ENCODE measurements at regions not wholly inside any gene's neighbourhood (a gene's known extent, or its start where the extent isn't known, plus 50 kb on each side); places are given as distances from the start of the nearest gene placed in this dataset.

DNA sequence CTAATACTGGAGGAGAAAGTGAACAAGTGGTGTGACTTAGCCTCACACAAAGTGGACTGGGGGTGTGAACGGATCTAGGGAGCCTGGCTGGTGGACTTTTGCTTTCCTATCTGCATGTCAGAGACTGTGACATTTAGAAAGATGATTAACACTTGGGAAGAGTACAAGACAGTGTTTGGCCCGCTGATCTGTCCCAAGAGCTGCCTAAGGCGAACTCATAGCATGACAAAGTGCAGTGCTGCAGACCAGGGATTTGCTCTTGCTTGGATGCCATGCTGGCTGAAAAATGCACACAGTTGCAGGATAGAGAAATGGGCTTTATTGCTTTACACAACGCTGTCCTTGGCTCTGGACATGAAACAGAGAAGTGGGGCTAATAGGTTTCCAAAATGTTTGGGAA lies 386.0 kb upstream of the MAN1A1 start:
- Histone ChIP-seq H3K9me3 (ENCODE audit: low read length) (no peaks in the 10 kb centered on the region), H2AFZ (ENCODE audit: low read length) (no peak overlapping the region), H3K9ac (ENCODE audit: insufficient read depth, low read depth, low read length) (no peak overlapping the region), H3K36me3 (replicated peaks in 1 of 2; ENCODE audit: control insufficient read depth in 1 of 2, insufficient read depth in 2 of 2, low read length in 2 of 2) (no peaks in the 10 kb centered on the region), H3K4me2 (ENCODE audit: low read depth, low read length) (no peak overlapping the region), H3K27me3 (ENCODE audit: control insufficient read depth in 1 of 2, insufficient read depth in 2 of 2, low read length in 2 of 2) (peaks cover 0 to 6% of the 10 kb centered on the region in 2 experiments; a peak in 1 of 5 replicates), H3K4me3 (replicated peaks in 1 of 3; ENCODE audit: insufficient read depth in 1 of 3, low read depth in 2 of 3, low read length in 3 of 3) (no peak overlapping the region), H4K20me1 (ENCODE audit: insufficient read depth, low read length) (no peaks in the 10 kb centered on the region), H3K4me1 (ENCODE audit: insufficient read depth, low read length) (no peaks in the 10 kb centered on the region), H3K79me2 (ENCODE audit: insufficient read depth, low read length) (no peaks in the 10 kb centered on the region), H3K27ac (ENCODE audit: extremely low read length, insufficient read depth, low read length) (no peak overlapping the region)
- ATAC-seq (no peak), FAIRE-seq (no peak), DNase-seq (ENCODE audit: low spot score) (no peak)
- no peak for TF ChIP-seq ZNF879 (CRISPR knock-in tag; IDR thresholded peaks at IDR 0.05)
- no peak for TF ChIP-seq RBM39 (IDR thresholded peaks at IDR 0.05; ENCODE audit: low read depth, low read length, poor library complexity, severe bottlenecking)
- no peak for TF ChIP-seq ZBTB3 (CRISPR knock-in tag; IDR thresholded peaks at IDR 0.05; ENCODE audit: borderline replicate concordance, low read depth)
- TF ChIP-seq HNRNPLL (IDR thresholded peaks at IDR 0.05; ENCODE audit: low read depth, low read length, poor library complexity, severe bottlenecking): no peak
- no peak for TF ChIP-seq KDM1A (CRISPR knock-in tag; IDR thresholded peaks at IDR 0.05)
- TF ChIP-seq NFIC (IDR thresholded peaks at IDR 0.05; ENCODE audit: low read length): no peak
- no peak for TF ChIP-seq PHF21A (CRISPR knock-in tag; IDR thresholded peaks at IDR 0.05)
- no peak for TF ChIP-seq ZNF10 (CRISPR knock-in tag; IDR thresholded peaks at IDR 0.05; ENCODE audit: borderline replicate concordance, low read depth)
- no peak for TF ChIP-seq SALL1 (CRISPR knock-in tag; IDR thresholded peaks at IDR 0.05)
- intact Hi-C loops (cut with micrococcal nuclease; ENCODE audit: unreplicated experiment) (no loop called here), in situ Hi-C loops (cut with HindIII; ENCODE audit: extremely low pct_ligation_motif_present, low pct_unique_long_range_greater_than_20kb) (loop anchor here (10.0 to 25.0 kb wide), 4 partner anchors 381 to 1577 kb away; no protein-coding TSS in a partner anchor)
- BruUV-seq (replicated peaks): no TSS peak
- POLR2A ChIA-PET: no interaction called here
- CTCF ChIA-PET (ENCODE audit: low intra/inter-chr PET ratio, low total read pairs): no interaction called here
- 2% methylated on average over 4 of the region's 4 CpGs for WGBS (ENCODE audit: low lambda C conversion rate)

- no peak for FAIRE-seq
- CTCF ChIA-PET (ENCODE audit: low intra/inter-chr PET ratio, low total read pairs): no interaction called here
- TF ChIP-seq HOXA3 (CRISPR knock-in tag; IDR thresholded peaks at IDR 0.05): no peak
- no peak for TF ChIP-seq ISX (CRISPR knock-in tag; conservative IDR thresholded peaks at IDR 0.05)
- TF ChIP-seq, protein P1, sequence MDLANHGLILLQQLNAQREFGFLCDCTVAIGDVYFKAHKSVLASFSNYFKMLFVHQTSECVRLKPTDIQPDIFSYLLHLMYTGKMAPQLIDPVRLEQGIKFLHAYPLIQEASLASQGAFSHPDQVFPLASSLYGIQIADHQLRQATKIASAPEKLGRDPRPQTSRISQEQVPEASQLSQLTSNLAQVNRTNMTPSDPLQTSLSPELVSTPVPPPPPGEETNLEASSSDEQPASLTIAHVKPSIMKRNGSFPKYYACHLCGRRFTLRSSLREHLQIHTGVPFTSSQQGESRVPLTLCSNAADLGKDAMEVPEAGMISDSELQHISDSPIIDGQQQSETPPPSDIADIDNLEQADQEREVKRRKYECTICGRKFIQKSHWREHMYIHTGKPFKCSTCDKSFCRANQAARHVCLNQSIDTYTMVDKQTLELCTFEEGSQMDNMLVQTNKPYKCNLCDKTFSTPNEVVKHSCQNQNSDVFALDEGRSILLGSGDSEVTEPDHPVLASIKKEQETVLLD (CRISPR knock-in tag; IDR thresholded peaks at IDR 0.05; ENCODE audit: low read depth): no peak
- TF ChIP-seq, protein P2, sequence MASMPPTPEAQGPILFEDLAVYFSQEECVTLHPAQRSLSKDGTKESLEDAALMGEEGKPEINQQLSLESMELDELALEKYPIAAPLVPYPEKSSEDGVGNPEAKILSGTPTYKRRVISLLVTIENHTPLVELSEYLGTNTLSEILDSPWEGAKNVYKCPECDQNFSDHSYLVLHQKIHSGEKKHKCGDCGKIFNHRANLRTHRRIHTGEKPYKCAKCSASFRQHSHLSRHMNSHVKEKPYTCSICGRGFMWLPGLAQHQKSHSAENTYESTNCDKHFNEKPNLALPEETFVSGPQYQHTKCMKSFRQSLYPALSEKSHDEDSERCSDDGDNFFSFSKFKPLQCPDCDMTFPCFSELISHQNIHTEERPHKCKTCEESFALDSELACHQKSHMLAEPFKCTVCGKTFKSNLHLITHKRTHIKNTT (CRISPR knock-in tag; IDR thresholded peaks at IDR 0.05): no peak
- no peak for TF ChIP-seq ZNF432 (CRISPR knock-in tag; IDR thresholded peaks at IDR 0.05; ENCODE audit: borderline replicate concordance)
- no peak for TF ChIP-seq KDM2A (CRISPR knock-in tag; IDR thresholded peaks at IDR 0.05; ENCODE audit: borderline replicate concordance, low read depth)
- no peak for TF ChIP-seq ZIK1 (CRISPR knock-in tag; IDR thresholded peaks at IDR 0.05; ENCODE audit: borderline replicate concordance, low read depth)
- TF ChIP-seq SCMH1 (CRISPR knock-in tag; IDR thresholded peaks at IDR 0.05; ENCODE audit: borderline replicate concordance): no peak
Observed at GRCh38 chr6:119734227-119734626, 384.7 kb upstream of the MAN1A1 start.

More at GRCh38 chr6:119734227-119734626, 384.7 kb upstream of the MAN1A1 start:
- H4K20me1 ChIP-seq (ENCODE audit: insufficient read depth, low read length): no peaks in the 10 kb centered on the region
- POLR2A ChIA-PET: no interaction called here
- in situ Hi-C loops (cut with HindIII; ENCODE audit: extremely low pct_ligation_motif_present, low pct_unique_long_range_greater_than_20kb) (loop anchor here (10.0 to 25.0 kb wide), 4 partner anchors 379 to 1578 kb away; no protein-coding TSS in a partner anchor), intact Hi-C loops (cut with micrococcal nuclease; ENCODE audit: unreplicated experiment) (no loop called here)
- H3K9ac ChIP-seq (ENCODE audit: insufficient read depth, low read depth, low read length): no peak overlapping the region
- DNase-seq (ENCODE audit: low spot score) (no peak), ATAC-seq (no peak)
- H3K27ac ChIP-seq (ENCODE audit: extremely low read length, insufficient read depth, low read length): no peak overlapping the region
- H3K27me3 ChIP-seq (ENCODE audit: control insufficient read depth in 1 of 2, insufficient read depth in 2 of 2, low read length in 2 of 2): peaks cover 0 to 6% of the 10 kb centered on the region in 2 experiments; a peak in 1 of 5 replicates
- H3K4me2 ChIP-seq (ENCODE audit: low read depth, low read length): no peak overlapping the region
- no peaks in the 10 kb centered on the region for H3K79me2 ChIP-seq (ENCODE audit: insufficient read depth, low read length)
- no peaks in the 10 kb centered on the region for H3K4me1 ChIP-seq (ENCODE audit: insufficient read depth, low read length)
- H3K4me3 ChIP-seq (replicated peaks in 1 of 3; ENCODE audit: insufficient read depth in 1 of 3, low read depth in 2 of 3, low read length in 3 of 3): no peak overlapping the region
- no peaks in the 10 kb centered on the region for H3K9me3 ChIP-seq (ENCODE audit: low read length)
- no peaks in the 10 kb centered on the region for H3K36me3 ChIP-seq (replicated peaks in 1 of 2; ENCODE audit: control insufficient read depth in 1 of 2, insufficient read depth in 2 of 2, low read length in 2 of 2)
- no peak overlapping the region for H2AFZ ChIP-seq (ENCODE audit: low read length)
- BruUV-seq (replicated peaks): no TSS peak
- 12% methylated on average over 1 of the region's 1 CpG for WGBS (ENCODE audit: low lambda C conversion rate)
